IMR-90 (cell line): ENCODE measurements at regions not wholly inside any gene's neighbourhood (a gene's known extent, or its start where the extent isn't known, plus 50 kb on each side); places are given as distances from the start of the nearest gene placed in this dataset.

Source experiments
- ATAC-seq: fragments of 200-7000 bp; cut with Tn5 transposase; 2 replicates; pipeline ENCODE4 v1.9.1; 2020; ENCODE audit warnings: low read depth, mild to moderate bottlenecking, moderate library complexity
- BruUV-seq: library from RNA; stranded (reverse); fragments of 400-500 nt; replicated peaks from 2 replicates; lab custom pipeline; 2021; lab: Mats Ljungman, UMichigan
- CTCF ChIA-PET: fragments of 300-600 bp; formaldehyde crosslinking; extraction: SDS; loops from one replicate; lab custom pipeline; 2021; ENCODE audit warnings: antibody characterized with exemption; lab: Yijun Ruan, JAX
- POLR2A ChIA-PET: fragments of 300-600 bp; sonication (Branson Sonifier 250); formaldehyde crosslinking; loops from one replicate; lab custom pipeline; 2022; ENCODE audit warnings: antibody characterized with exemption; ENCODE audit not compliant: unreplicated experiment; lab: Charles Lee
- DNase-seq: peaks from one replicate; pipeline ENCODE4 v3.0.0; 2013
- H2AFZ ChIP-seq: replicated peaks from 2 replicates; pipeline ENCODE3; 2013; ENCODE audit warnings: low read length, mild to moderate bottlenecking; ENCODE audit not compliant: poor library complexity
- H2AK5ac ChIP-seq: 2 replicates; pipeline ENCODE4 v1.6.1; 2013; ENCODE audit warnings: low read depth, low read length, inconsistent platforms
- H2AK9ac ChIP-seq: replicated peaks from 2 replicates; pipeline ENCODE3; 2013; ENCODE audit warnings: mild to moderate bottlenecking, low read depth, low read length, moderate library complexity; ENCODE audit not compliant: poor library complexity
- H2BK120ac ChIP-seq: 2 replicates; pipeline ENCODE4 v1.6.1; 2013; ENCODE audit warnings: low read depth, low read length, inconsistent platforms
- H2BK15ac ChIP-seq: 3 replicates; pipeline ENCODE4 v1.6.1; 2013; ENCODE audit warnings: low read depth, low read length, inconsistent platforms
- H2BK20ac ChIP-seq: 2 replicates; pipeline ENCODE4 v1.6.1; 2013; ENCODE audit warnings: low read depth, mild to moderate bottlenecking, inconsistent platforms, low read length, moderate library complexity
- H2BK5ac ChIP-seq: 2 replicates; pipeline ENCODE4 v1.6.1; 2013; ENCODE audit warnings: mild to moderate bottlenecking, low read depth, low read length, inconsistent platforms; ENCODE audit not compliant: poor library complexity, severe bottlenecking
- H3K14ac ChIP-seq: replicated peaks from 2 replicates; pipeline ENCODE4 v1.6.1; 2013; ENCODE audit warnings: low read depth, low read length, inconsistent platforms
- H3K18ac ChIP-seq: 2 replicates; pipeline ENCODE4 v1.6.1; 2013; ENCODE audit warnings: low read depth, low read length, control low read depth
- H3K23ac ChIP-seq: 2 replicates; pipeline ENCODE4 v1.6.1; 2013; ENCODE audit warnings: low read depth, low read length, inconsistent platforms
- H3K27ac ChIP-seq: 2 replicates; pipeline ENCODE4 v1.5.1; 2013; ENCODE audit warnings: mild to moderate bottlenecking, control low read depth, low read length; ENCODE audit not compliant: insufficient read depth
- H3K27me3 ChIP-seq: 2 replicates; pipeline ENCODE4 v1.6.1; 2013; ENCODE audit warnings: low read length; ENCODE audit not compliant: control insufficient read depth, insufficient read depth
- H3K36me3 ChIP-seq: 2 replicates; pipeline ENCODE4 v1.6.1; 2013; ENCODE audit warnings: low read length, mixed read lengths; ENCODE audit not compliant: control insufficient read depth, insufficient read depth
- H3K4ac ChIP-seq: 2 replicates; pipeline ENCODE4 v1.6.1; 2013; ENCODE audit warnings: low read depth, low read length, inconsistent platforms
- H3K4me1 ChIP-seq: 2 replicates; pipeline ENCODE4 v1.6.1; 2013; ENCODE audit warnings: low read length, mixed read lengths; ENCODE audit not compliant: control insufficient read depth, insufficient read depth
- H3K4me2 ChIP-seq: 2 replicates; pipeline ENCODE4 v1.6.1; 2013; ENCODE audit warnings: low read depth, mild to moderate bottlenecking, control low read depth, low read length, moderate library complexity
- H3K4me3 ChIP-seq: 2 replicates; pipeline ENCODE4 v1.5.1; 2013; ENCODE audit warnings: low read depth, mild to moderate bottlenecking, control low read depth, low read length, moderate library complexity; ENCODE audit not compliant: insufficient read depth
- H3K56ac ChIP-seq: 2 replicates; pipeline ENCODE4 v1.6.1; 2013; ENCODE audit warnings: low read length, inconsistent platforms; ENCODE audit not compliant: insufficient read depth; ENCODE audit errors: extremely low read depth
- H3K79me1 ChIP-seq, 2 experiments: 2 replicates each; pipeline ENCODE4 v1.6.1; 2013; ENCODE audit warnings: low read length in 2 of 2, inconsistent platforms in 1 of 2, low read depth in 1 of 2
- H3K9ac ChIP-seq: 2 replicates; pipeline ENCODE4 v1.6.1; 2013; ENCODE audit warnings: low read depth, low read length, control low read depth
- H3K9me1 ChIP-seq: 2 replicates; pipeline ENCODE4 v1.6.1; 2013; ENCODE audit warnings: low read length, inconsistent platforms; ENCODE audit not compliant: insufficient read depth
- H3K9me3 ChIP-seq: 2 replicates; pipeline ENCODE4 v1.6.1; 2013; ENCODE audit warnings: low read length; ENCODE audit not compliant: control insufficient read depth, insufficient read depth
- H4K20me1 ChIP-seq: 2 replicates; pipeline ENCODE4 v1.6.1; 2013; ENCODE audit warnings: low read length, inconsistent platforms; ENCODE audit not compliant: insufficient read depth
- H4K5ac ChIP-seq: 2 replicates; pipeline ENCODE4 v1.6.1; 2013; ENCODE audit warnings: mild to moderate bottlenecking, low read depth, low read length, control low read depth
- H4K8ac ChIP-seq, 2 experiments: 2 replicates each; pipeline ENCODE4 v1.6.1; 2013; ENCODE audit warnings: low read depth in 2 of 2, low read length in 2 of 2, control low read depth in 1 of 2, inconsistent platforms in 1 of 2
- H4K91ac ChIP-seq: 2 replicates; pipeline ENCODE4 v1.6.1; 2013; ENCODE audit warnings: low read depth, low read length, inconsistent platforms; ENCODE audit not compliant: insufficient read depth
- CTCF ChIP-seq: conservative IDR thresholded peaks from 2 replicates; pipeline ENCODE4 v1.5.1; 2012; ENCODE audit warnings: mild to moderate bottlenecking, low read depth, low read length, improper control_type of control experiment
- ELK1 ChIP-seq: fragments of 150-350 bp; IDR thresholded peaks from 2 replicates; pipeline ENCODE4 v1.6.1; 2016; ENCODE audit warnings: low read depth, mild to moderate bottlenecking, low read length, moderate library complexity, borderline replicate concordance
- MAZ ChIP-seq: IDR thresholded peaks from 2 replicates; pipeline ENCODE4 v1.6.1; 2012; ENCODE audit warnings: low read depth, mild to moderate bottlenecking, low read length, improper control_type of control experiment, moderate library complexity, borderline replicate concordance
- MXI1 ChIP-seq: IDR thresholded peaks from 2 replicates; pipeline ENCODE4 v1.6.1; 2012; ENCODE audit warnings: low read depth, mild to moderate bottlenecking, low read length, moderate library complexity, borderline replicate concordance
- POLR2A ChIP-seq: IDR thresholded peaks from 2 replicates; pipeline ENCODE4 v1.6.1; 2012; ENCODE audit warnings: mild to moderate bottlenecking, low read depth, low read length
- RCOR1 ChIP-seq: IDR thresholded peaks from 2 replicates; pipeline ENCODE4 v1.6.1; 2012; ENCODE audit warnings: mild to moderate bottlenecking, low read length, improper control_type of control experiment; ENCODE audit not compliant: insufficient replicate concordance
- SMC3 ChIP-seq: fragments of 150-350 bp; IDR thresholded peaks from 2 replicates; pipeline ENCODE4 v1.6.1; 2016; ENCODE audit warnings: low read depth, mild to moderate bottlenecking, antibody characterized with exemption, low read length, moderate library complexity
- dilution Hi-C: fragments of 300-500 bp; cut with HindIII; formaldehyde crosslinking; loops from one replicate; pipeline ENCODE4 v1.14.3; 2018; ENCODE audit warnings: low sequenced_read_pairs; ENCODE audit not compliant: unreplicated experiment
- in situ Hi-C: fragments of 300-500 bp; cut with MboI; formaldehyde crosslinking; loops from 3 replicates; pipeline ENCODE4 v1.14.3; 2019; ENCODE audit warnings: low sequenced_read_pairs, inconsistent platforms, mixed read lengths
- intact Hi-C: fragments of 100-400 bp; cut with micrococcal nuclease; formaldehyde crosslinking; loops from 2 replicates; pipeline ENCODE4 v1.10.0; 2022

- H3K4me2 ChIP-seq, result no peak overlapping the region
- no peaks in the 10 kb centered on the region for H3K4me1 ChIP-seq
- no peaks in the 10 kb centered on the region for H3K36me3 ChIP-seq
- no peak overlapping the region for H3K14ac ChIP-seq
- DNase-seq (no peak), ATAC-seq (no peak)
- H3K27me3 ChIP-seq, result no peaks in the 10 kb centered on the region
- no peak overlapping the region for H3K18ac ChIP-seq
- no peaks in the 10 kb centered on the region for H4K20me1 ChIP-seq
- TF ChIP-seq MXI1 (no peak), MAZ (no peak), ELK1 (no peak), CTCF (no peak), RCOR1 (no peak), SMC3 (no peak), POLR2A (no peak)
- no peak overlapping the region for H2AK5ac ChIP-seq
- no peak overlapping the region for H3K4ac ChIP-seq
- H4K8ac ChIP-seq, result no peak overlapping the region
- no peak overlapping the region for H3K4me3 ChIP-seq
- no peak overlapping the region for H4K5ac ChIP-seq
- no peaks in the 10 kb centered on the region for H3K9me1 ChIP-seq
- peaks cover 15% of the 10 kb centered on the region for H3K9me3 ChIP-seq
- no peak overlapping the region for H2BK15ac ChIP-seq
- POLR2A ChIA-PET, result no interaction called here
- H2AFZ ChIP-seq, result no peak overlapping the region
- no peak overlapping the region for H3K56ac ChIP-seq
- H2BK120ac ChIP-seq, result no peak overlapping the region
- H3K79me1 ChIP-seq, result no peaks in the 10 kb centered on the region
- no peak overlapping the region for H3K23ac ChIP-seq
- no peak overlapping the region for H3K9ac ChIP-seq
- intact Hi-C loops (no loop called here), dilution Hi-C loops (no loop called here), in situ Hi-C loops (no loop called here)
- H2BK5ac ChIP-seq, result no peak overlapping the region
- H2AK9ac ChIP-seq, result no peak overlapping the region
- no peak overlapping the region for H4K91ac ChIP-seq
- CTCF ChIA-PET, result interaction anchor here (0.5 kb wide), 1 partner anchor 352 kb away, joined by 5 read pairs; no protein-coding TSS in a partner anchor
- no peak overlapping the region for H3K27ac ChIP-seq
- no peak overlapping the region for H2BK20ac ChIP-seq
- BruUV-seq, result no TSS peak
These were observed 157.4 kb upstream of the SOX2 start for GRCh38 chr3:181554233-181554765.
